IPS-18c (cell line): ENCODE measurements at regions not wholly inside any gene's neighbourhood (a gene's known extent, or its start where the extent isn't known, plus 50 kb on each side); places are given as distances from the start of the nearest gene placed in this dataset.

Source experiments
- H3K4me3 ChIP-seq: 2 replicates; pipeline ENCODE4 v1.7.0; 2013; ENCODE audit warnings: low read depth, mild to moderate bottlenecking, low read length, moderate library complexity; ENCODE audit not compliant: insufficient read depth
- H3K9me3 ChIP-seq: one replicate; pipeline ENCODE4 v1.6.1; 2013; ENCODE audit warnings: mild to moderate bottlenecking, low read length, moderate library complexity; ENCODE audit not compliant: control insufficient read depth, insufficient read depth

DNA sequence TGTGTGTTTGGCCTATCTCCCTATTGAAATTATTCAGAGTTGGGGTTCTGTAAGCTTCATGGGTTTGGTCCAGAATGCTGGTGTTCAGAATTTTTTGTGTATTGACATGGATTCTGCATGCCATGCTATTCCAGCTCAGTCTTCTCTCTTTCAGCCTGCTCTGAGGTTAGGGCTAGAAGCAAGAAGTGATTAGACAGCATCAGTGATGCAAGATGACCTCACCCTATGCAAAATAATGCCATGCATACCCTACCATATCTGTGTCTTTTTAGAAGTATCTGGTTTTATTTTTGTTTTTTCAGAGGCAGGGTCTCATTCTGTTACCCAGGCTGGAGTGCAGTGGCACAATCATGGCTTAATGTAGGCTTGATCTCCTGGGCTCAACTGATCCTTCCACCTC, 175.6 kb upstream of the SKOR2 start:
- no peaks in the 10 kb centered on the region for H3K9me3 ChIP-seq
- H3K4me3 ChIP-seq, result no peak overlapping the region

DNA sequence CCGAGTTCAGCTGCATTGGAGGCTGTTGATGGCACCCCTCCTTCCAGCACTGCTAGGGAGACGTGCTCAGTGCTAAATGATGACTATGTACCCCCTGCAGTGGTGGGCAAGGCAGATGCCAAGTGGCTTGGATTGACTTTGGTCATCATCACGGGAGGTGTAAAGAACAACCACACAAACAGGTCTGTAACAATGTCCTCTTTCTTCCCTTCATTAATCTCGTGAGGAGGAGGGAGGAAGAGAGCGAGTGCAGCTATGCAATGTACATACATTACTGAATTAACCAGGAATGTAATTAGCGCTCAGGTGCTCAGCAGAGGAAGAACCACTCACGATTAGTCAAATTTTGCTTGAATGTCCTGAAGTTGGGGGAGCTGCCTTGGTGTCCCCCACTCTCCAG, 173.9 kb upstream of the SKOR2 start:
- no peaks in the 10 kb centered on the region for H3K9me3 ChIP-seq
- H3K4me3 ChIP-seq, result no peak overlapping the region

DNA sequence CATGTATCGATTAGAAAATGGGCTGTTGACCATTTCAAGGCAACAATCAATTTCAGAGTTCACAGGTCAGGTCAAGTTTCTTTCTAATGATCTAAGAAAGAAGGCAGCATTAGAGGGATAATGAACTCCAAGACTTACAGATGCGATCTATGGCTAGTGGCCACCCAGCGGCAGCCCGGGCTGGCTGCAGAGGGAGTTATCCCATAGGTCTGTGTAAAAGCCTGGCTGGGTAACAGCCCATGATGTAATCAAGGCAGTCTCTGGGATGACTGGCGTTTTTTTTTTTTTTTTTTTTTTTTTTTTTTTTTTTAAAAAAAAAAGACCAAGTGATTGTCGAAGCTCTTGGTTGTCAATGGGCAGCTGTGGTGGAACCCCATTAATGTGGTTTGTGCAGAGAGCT, 171.1 kb upstream of the SKOR2 start:
- H3K4me3 ChIP-seq, result no peak overlapping the region
- no peaks in the 10 kb centered on the region for H3K9me3 ChIP-seq

DNA sequence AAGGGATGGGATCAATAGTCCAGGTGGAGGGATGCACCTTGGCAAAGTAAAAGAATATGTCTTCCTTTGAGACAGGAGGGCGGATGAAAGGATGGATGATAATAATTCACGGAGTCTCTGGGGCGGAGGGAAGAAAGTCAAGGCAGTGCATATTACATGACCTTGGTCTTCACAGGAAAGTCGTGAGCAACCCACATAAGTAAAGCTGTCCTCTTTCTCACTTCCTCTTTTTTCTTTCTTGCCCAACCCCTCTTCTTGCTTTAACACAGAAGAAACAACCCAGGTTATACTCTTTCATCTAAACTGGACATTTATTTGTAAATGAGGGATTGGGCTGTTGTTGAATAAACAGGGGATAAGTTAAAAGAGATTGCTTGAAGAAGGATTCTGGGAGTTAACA, 168.7 kb upstream of the SKOR2 start:
- Histone ChIP-seq H3K4me3 (no peak overlapping the region), H3K9me3 (no peaks in the 10 kb centered on the region)

DNA sequence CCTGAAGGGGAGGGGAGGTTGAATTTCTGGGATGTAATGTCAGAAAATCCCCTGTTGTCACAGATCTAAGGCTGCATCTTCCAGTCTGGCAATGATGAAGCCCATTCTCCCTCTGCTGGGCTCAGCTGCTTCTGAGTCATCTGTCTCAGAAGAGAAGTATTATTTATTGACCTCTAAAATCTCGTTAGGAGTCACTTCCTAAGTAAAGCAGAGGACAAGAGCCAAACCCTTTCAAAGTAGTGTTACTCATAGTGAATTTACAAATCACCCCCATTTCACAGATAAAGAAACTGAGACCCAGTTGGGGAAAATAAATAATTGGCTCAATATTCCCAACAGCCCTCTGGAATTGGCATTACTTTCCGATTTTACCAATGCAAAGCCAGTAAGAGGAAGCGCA, 167.3 kb upstream of the SKOR2 start:
- H3K4me3 ChIP-seq, result no peak overlapping the region
- H3K9me3 ChIP-seq, result no peaks in the 10 kb centered on the region

DNA sequence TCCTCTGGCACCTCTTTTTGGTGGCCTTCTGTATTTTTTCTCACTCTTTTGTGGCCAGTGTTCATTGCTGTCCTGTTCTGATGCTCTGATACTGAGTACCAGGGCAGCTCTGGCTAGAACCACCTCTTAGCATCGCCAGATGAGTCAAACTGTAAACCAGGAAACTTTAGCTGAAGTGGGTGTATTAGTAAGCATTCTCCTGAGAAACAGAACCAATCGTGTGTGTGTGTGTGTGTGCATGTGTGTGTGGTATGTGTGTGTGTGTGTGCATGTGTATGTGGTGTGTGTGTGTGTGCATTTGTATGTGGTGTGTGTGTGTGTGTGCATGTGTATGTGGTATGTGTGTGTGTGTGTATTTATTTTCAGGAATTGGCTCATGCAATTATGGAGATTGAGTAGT, 166.3 kb upstream of the SKOR2 start:
- no peaks in the 10 kb centered on the region for H3K9me3 ChIP-seq
- no peak overlapping the region for H3K4me3 ChIP-seq

DNA sequence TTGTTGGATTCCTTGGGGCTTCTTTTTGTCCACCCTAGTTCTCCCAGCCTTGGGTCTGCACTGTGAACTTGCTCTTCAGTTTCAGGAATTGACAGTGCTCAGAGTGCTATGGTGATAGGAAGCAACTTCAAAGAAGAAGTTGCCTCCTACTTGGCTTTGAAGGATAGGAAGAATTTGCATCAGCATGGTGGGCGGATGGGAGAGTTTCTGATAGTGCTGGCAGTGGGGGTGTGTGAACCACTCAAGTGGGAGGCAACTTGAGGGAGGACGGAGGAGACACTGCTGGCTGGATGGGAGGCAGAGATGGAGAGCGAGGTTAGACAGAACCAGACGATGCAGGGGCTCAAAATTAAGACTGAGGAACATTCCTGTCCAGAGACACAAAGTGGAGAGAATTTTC, 164.4 kb upstream of the SKOR2 start:
- Histone ChIP-seq H3K9me3 (no peaks in the 10 kb centered on the region), H3K4me3 (no peak overlapping the region)

DNA sequence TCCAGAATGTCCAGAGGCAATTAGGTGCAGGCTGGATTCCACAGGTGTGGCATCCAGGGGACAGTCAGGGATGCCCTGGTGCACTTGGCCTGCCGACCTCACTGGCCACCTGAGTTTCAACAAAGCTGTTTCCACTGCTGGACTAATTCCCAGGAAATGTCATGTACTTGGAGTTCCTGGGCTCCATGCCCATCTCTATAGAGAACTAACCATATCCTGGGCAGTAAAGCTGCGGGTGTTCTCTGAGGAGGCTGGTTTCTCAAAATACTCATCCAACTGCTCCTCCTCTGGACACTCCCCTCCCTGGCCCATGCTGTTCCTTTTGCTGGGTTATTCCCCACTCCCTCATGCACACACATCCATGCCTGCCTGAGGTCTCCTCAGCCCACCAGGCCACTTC, 161.9 kb upstream of the SKOR2 start:
- Histone ChIP-seq H3K9me3 (no peaks in the 10 kb centered on the region), H3K4me3 (no peak overlapping the region)

DNA sequence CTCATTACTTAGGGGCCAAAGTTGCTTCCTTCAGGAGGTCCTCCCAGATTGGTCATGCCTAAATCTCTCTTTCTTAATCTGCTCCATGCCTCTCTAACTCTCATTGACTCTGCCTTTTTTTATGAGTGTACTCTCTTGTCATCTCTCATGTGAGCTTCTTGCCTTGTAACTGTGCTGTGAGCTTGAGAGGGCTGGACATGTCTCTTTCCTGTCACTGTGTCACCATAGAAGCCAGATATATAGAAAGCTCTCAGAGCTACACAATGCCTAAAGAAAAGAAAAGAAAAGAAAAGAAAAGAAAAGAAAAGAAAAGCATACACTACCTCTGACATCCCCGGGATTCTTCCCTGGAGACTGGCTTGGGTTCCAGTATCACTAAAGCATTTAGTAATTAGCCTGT, 161.5 kb upstream of the SKOR2 start:
- no peaks in the 10 kb centered on the region for H3K9me3 ChIP-seq
- no peak overlapping the region for H3K4me3 ChIP-seq

DNA sequence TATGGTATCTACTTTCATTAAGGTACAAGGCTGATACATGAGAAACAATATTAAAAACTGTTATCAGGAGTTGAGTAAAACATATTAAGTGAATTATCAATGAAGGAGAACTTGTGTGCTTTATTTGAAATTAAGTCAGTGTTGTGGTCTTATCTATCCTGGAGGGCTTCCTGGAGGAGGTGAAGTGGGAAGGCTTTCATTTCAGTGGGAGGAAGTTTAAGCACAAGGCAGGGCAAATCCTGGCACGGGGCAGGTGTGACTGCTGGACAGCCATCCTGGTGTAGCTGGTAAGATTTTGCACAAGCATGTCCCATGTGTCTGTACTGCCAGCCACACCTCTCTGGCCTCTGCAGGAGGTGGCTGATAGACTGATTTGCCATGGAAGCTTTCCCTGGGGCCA, 159.7 kb upstream of the SKOR2 start:
- no peaks in the 10 kb centered on the region for H3K9me3 ChIP-seq
- no peak overlapping the region for H3K4me3 ChIP-seq

DNA sequence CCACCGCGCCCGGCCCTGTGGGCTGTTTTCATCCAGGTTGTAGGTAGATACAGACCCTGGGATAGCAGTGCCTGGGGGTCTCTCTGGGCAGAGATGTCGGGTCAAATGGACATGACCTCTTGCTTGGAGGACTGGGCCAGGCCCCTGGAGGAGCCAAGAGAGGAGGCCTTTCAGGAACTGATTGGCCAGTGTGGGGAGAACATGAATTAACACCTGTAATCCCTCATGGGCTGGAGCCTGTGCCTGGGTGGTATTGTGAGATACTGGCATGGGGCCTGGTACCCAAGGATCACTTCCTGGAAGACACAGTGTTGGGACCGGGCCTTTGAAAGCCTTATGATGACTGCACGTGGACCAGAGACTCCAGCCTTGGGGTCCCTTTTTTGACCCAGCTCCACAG, 158.7 kb upstream of the SKOR2 start:
- Histone ChIP-seq H3K4me3 (no peak overlapping the region), H3K9me3 (no peaks in the 10 kb centered on the region)

DNA sequence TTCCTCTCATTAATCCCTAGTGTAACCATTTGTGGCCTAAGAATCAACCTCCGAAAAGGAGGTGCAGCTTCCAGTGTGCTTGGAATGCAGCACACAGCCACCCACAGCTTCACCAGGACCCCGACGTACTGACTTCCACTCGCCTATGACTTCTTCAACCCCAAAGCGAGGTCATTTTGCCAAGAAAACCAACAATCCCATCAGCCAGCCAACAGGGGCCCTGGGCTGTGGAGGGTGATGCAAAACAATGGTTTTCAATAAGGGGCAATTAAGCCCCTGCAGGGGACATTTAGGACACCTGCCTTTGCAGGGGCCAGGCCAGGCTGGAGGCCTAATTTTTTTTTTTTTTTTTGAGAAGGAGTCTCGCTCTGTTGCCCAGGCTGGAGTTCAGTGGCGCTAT, 158.1 kb upstream of the SKOR2 start:
- no peaks in the 10 kb centered on the region for H3K9me3 ChIP-seq
- H3K4me3 ChIP-seq, result no peak overlapping the region

DNA sequence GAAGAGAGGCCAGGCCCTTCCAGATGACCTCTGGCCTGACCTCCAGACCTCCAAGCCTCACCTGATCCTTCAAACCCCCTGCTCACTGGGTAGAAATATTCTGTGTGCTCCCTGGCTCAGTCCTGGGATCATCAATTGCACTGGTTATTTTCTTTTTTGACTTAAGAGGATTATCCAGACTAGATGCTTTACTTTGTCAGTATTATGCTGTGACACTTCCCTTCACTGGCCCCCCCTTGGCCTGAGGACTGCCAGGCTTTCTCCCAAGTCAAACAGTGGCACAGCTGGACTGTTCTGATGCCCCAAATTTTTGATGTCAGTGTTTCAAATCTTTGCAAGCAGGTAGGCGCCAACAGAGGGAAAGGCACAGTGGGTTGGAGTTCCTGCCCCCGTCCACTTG, 156.3 kb upstream of the SKOR2 start:
- H3K9me3 ChIP-seq, result no peaks in the 10 kb centered on the region
- no peak overlapping the region for H3K4me3 ChIP-seq

DNA sequence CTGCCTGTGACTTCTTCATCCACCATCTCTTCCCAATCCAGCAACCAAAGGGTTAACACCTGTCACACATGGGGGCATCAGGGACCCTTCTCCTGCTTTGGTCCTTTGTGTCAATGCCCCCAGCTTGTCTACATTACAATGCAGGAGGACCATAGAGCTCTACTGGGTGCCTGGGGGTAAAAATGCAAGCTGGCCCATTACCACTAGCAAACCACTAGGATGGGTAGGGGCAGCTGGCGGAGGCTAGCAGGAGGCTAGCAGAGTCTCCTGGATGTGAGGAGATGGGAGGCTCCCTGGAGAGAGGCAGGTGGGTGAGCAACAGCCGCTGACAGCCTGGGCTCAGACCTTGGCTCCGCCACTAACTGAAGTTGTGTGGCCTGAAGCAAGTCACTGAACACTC, 153.4 kb upstream of the SKOR2 start:
- no peaks in the 10 kb centered on the region for H3K9me3 ChIP-seq
- no peak overlapping the region for H3K4me3 ChIP-seq

DNA sequence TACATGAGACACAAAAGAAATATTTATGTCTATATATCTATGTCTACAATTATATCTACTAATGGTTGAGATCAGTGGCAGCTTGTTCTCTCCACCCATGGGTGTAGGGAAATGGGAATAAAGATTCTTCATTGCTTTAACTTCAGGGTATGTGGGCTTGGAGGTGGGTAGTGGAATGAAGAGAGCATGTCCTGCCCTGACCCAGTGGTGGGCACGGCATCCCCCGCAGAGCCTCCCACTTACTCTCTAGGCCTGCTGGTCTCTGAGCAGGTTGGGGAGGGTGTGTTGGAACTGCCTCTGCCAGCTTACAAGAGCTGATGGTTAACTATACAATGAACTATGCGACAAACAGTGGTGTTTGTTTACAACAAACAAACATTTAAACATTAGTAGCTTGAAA, 152.5 kb upstream of the SKOR2 start:
- Histone ChIP-seq H3K4me3 (no peak overlapping the region), H3K9me3 (no peaks in the 10 kb centered on the region)

DNA sequence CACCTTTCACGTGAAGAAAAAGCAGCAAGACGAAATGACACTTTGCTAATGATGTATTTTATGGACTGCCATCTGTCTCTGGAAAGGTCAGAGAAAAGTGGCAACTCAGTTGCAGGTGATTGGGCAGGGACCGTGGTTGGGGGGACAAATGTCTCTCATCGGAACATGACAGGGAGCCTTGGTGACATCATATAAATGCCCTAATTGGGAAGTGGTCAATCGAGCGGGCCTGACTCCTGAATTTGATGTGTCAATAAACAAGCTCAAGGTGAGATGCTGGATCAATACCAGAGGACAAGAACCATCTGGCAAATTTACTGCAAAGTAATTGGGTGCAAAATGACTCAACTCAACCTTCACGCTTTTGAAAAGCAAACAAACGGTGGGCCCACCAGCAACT, 151.9 kb upstream of the SKOR2 start:
- H3K9me3 ChIP-seq, result no peaks in the 10 kb centered on the region
- H3K4me3 ChIP-seq, result no peak overlapping the region

DNA sequence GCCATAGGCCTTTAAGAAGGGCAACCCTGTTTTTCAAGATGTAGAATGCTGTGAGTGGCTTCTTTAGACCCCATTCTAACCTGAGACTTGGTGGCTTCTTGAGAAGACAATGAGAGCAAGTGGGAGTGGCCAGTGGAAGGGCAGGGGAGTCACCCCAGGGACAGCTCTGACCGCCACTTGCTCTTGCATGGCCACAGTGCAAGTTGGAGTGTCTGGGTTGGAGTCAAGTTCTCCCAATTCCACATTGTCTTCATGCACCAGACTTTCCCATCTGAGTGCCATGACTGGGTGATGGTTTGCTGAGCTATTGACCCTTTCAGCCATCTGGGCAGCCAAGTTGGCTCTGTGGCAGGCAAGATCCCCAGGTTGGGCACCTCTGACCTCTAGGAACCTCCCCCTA, 148.0 kb upstream of the SKOR2 start:
- Histone ChIP-seq H3K4me3 (no peak overlapping the region), H3K9me3 (no peaks in the 10 kb centered on the region)

DNA sequence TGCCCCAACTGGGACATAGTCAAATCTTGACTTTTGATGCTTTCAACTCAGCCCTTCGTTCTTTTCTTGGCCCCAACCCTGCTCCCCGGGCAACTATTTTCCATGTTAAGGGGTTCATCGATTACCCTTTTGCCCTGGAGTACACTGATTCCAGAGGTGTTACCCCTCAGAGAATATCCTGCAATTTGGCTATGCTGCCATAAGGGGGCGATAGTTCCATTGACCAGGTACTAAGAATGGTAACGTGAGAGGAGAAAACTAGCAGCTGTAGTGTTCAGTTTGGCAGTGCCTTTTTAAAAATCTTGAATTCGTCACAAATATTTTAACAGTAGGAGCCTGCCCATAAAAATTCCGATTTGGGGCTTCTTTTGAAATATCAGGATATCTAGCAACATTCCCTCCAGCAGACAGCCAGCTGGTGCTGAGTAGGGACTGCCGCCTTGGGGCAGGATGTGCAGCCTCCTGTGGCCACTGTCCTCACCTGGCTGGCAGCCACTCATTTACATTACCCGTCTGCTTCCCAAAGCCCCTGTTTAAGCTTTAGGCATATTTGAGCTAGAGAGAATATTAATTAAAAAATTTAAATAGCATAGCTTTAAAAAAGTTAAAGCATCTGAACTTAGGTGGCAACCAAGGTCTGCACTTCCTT, 146.3 kb upstream of the SKOR2 start:
- Histone ChIP-seq H3K4me3 (no peak overlapping the region), H3K9me3 (no peaks in the 10 kb centered on the region)

DNA sequence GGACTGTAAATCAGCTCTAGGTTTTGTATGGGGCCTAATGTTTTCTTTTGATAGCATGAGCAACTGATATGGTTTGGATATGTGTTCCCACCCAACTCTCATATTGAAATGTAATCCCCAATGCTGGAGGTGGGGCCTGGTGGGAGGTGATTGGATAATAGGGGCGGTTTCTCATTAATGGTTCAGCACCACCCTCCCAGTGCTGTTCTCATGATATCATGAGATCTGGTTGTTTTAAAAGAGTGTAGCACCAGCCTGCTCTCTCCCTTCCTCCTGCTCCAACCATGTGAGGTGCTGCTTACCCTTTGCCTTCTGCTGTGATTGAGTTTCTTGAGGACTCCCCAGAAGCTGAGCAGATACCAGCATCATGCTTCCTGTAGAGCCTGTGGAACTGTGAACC, 140.2 kb upstream of the SKOR2 start:
- Histone ChIP-seq H3K4me3 (no peak overlapping the region), H3K9me3 (no peaks in the 10 kb centered on the region)
